ENCODE measurements at regions not wholly inside any gene's neighbourhood (a gene's known extent, or its start where the extent isn't known, plus 50 kb on each side); places are given as distances from the start of the nearest gene placed in this dataset.

GRCh38 chr12:18811273-18811672 lies 73.4 kb downstream of the CAPZA3 start:
- Histone ChIP-seq H2BK12ac (ENCODE audit: low read depth, low read length) (no peak overlapping the region), H3K79me2 (ENCODE audit: control insufficient read depth in 1 of 2, insufficient read depth in 2 of 2, low read length in 2 of 2) (no peaks in the 10 kb centered on the region), H3K9me3 (ENCODE audit: insufficient read depth in 2 of 2, low read depth in 1 of 2, low read length in 1 of 2) (peaks cover 0 to 2% of the 10 kb centered on the region in 2 experiments; a peak in 1 of 4 replicates), H2BK5ac (ENCODE audit: low read depth, low read length) (no peak overlapping the region), H2BK20ac (ENCODE audit: low read length) (no peak overlapping the region), H3K27me3 (replicated peaks in 1 of 4; ENCODE audit: control insufficient read depth in 3 of 4, extremely low read depth in 1 of 4, insufficient read depth in 3 of 4, low read length in 3 of 4) (no peaks in the 10 kb centered on the region), H3K27ac (ENCODE audit: low read depth, low read length) (no peak overlapping the region), H3K14ac (ENCODE audit: insufficient read length) (no peak overlapping the region), H2BK120ac (replicated peaks; ENCODE audit: low read depth, low read length) (no peak overlapping the region), H3K9ac (replicated peaks in 1 of 4; ENCODE audit: extremely low read depth in 1 of 4, low read depth in 3 of 4, low read length in 3 of 4) (no peak overlapping the region), H3K4me1 (replicated peaks in 1 of 4; ENCODE audit: control insufficient read depth in 3 of 4, insufficient read depth in 4 of 4, low read length in 3 of 4) (peaks cover 0 to 5% (median 0%) of the 10 kb centered on the region in 4 experiments; a peak in 2 of 7 replicates), H3K23ac (ENCODE audit: insufficient read length) (no peak overlapping the region), H3K4ac (replicated peaks; ENCODE audit: insufficient read length, low read depth, low read length) (no peak overlapping the region), H4K20me1 (replicated peaks in 1 of 2; ENCODE audit: control insufficient read depth in 1 of 2, insufficient read depth in 2 of 2, low read length in 2 of 2) (no peaks in the 10 kb centered on the region), H4K8ac (ENCODE audit: extremely low read depth, insufficient read depth, low read length) (no peak overlapping the region), H3K56ac (replicated peaks; ENCODE audit: insufficient read length, low read depth, low read length) (no peak overlapping the region), H3K4me3 (ENCODE audit: extremely low read depth in 1 of 4, insufficient read depth in 2 of 4, low read depth in 3 of 4, low read length in 4 of 4) (no peak overlapping the region), H3K79me1 (ENCODE audit: low read depth, low read length) (no peaks in the 10 kb centered on the region), H4K5ac (ENCODE audit: insufficient read length, low read depth, low read length) (no peak overlapping the region), H2AFZ (ENCODE audit: low read length) (no peak overlapping the region), H3K36me3 (ENCODE audit: control insufficient read depth in 2 of 4, insufficient read depth in 4 of 4, low read length in 3 of 4) (no peaks in the 10 kb centered on the region), H3K4me2 (ENCODE audit: insufficient read depth in 1 of 2, low read depth in 2 of 2, low read length in 2 of 2) (no peak overlapping the region), H2AK5ac (ENCODE audit: low read depth, low read length) (no peak overlapping the region), H4K91ac (replicated peaks; ENCODE audit: insufficient read length, low read length) (no peak overlapping the region), H2BK15ac (ENCODE audit: low read length) (no peak overlapping the region), H3K18ac (ENCODE audit: extremely low read depth, low read length) (no peak overlapping the region), H3K23me2 (ENCODE audit: low read depth, low read length) (no peaks in the 10 kb centered on the region)
- ChIA-PET POLR2A (ENCODE audit: partially characterized antibody) (no interaction called here), CTCF (ENCODE audit: partially characterized antibody) (interaction anchor here (1.1 kb wide), 1 partner anchor 127 kb away, joined by 3 read pairs; no protein-coding TSS in a partner anchor)
- no peak for TF ChIP-seq SP1 (IDR thresholded peaks at IDR 0.05; ENCODE audit: low read depth, low read length)
- TF ChIP-seq RXRA (IDR thresholded peaks at IDR 0.05; ENCODE audit: insufficient read depth, low read depth, low read length) = no peak
- no peak for TF ChIP-seq YY1 (IDR thresholded peaks at IDR 0.05; ENCODE audit: low read depth, low read length)
- TF ChIP-seq MAX (IDR thresholded peaks at IDR 0.05) = no peak
- TF ChIP-seq SP4 (IDR thresholded peaks at IDR 0.05; ENCODE audit: low read length) = no peak
- TF ChIP-seq POLR2AphosphoS5 (IDR thresholded peaks at IDR 0.05; ENCODE audit: low read depth, low read length) = no peak
- no peak for TF ChIP-seq CTCF (IDR thresholded peaks at IDR 0.05; ENCODE audit: control extremely low read depth in 1 of 3, insufficient read depth in 1 of 3, low read depth in 1 of 3, low read length in 3 of 3)
- 94% methylated on average over 3 of the region's 3 CpGs; no CpG with 5 or more reads in 1 of the 2 experiments for WGBS, 2 experiments (ENCODE audit: extremely low coverage in 1 of 2, insufficient coverage in 1 of 2, insufficient read length in 1 of 2, insufficient replicate concordance in 2 of 2, low coverage in 1 of 2, low lambda C conversion rate in 2 of 2, missing lambda C conversion rate in 1 of 2)
- DNase-seq (ENCODE audit: low read depth in 1 of 2, low spot score in 2 of 2) (no peak), FAIRE-seq (no peak)

All from H1 (cell line).